ENCODE measurements at regions not wholly inside any gene's neighbourhood (a gene's known extent, or its start where the extent isn't known, plus 50 kb on each side); places are given as distances from the start of the nearest gene placed in this dataset.

DNA sequence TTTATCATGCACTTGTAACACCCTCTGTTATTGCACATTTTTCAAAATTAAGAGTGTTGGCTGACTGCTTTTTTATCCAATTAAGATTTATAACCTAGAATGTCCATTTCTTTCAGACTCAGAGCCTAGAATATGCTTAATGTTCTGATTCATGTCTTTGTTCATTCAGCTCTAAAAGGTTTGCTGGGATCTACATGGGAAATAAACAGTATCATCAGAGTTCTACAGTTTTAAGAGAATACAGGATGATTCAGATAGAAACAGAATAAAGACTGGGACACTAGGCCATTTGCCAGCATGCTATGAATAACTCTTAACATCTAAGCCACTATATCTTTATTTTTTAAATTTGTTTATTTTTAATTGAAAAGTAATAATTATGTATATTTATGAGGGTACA lies 713.7 kb upstream of the CHAC2 start:
- no peak overlapping the region for H3K27ac Mint-ChIP-seq
- H3K9me3 ChIP-seq (ENCODE audit: control insufficient read depth, low read length) = no peaks in the 10 kb centered on the region
- no peak overlapping the region for H3K9ac ChIP-seq (ENCODE audit: extremely low read depth, low read length, poor library complexity, severe bottlenecking)

DNA sequence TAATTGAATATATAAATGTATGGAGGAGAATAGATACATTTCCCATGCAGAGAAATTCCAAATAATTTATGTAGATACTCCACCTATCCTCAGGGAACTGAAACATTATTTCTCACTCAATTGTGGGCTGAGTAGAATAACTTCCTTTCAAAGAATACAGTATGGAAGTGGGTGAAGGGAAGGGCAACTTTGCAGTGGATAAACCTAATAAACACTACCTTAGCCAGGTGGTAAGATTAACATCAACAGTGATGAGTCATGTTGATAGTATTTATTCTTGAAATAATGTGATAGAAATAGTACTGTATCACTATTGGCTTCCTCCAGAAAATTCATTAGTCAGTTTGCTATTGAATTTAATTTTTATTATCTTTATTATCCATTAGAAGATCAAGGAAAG lies 716.4 kb upstream of the CHAC2 start:
- no peak for DNase-seq
- Mint-ChIP-seq H3K27ac (no peak overlapping the region), H3K4me3 (no peak overlapping the region), H3K27me3 (ENCODE audit: insufficient read depth) (no peaks in the 10 kb centered on the region), H3K36me3 (ENCODE audit: low read depth) (no peaks in the 10 kb centered on the region), H3K9me3 (peaks cover 9% of the 10 kb centered on the region), H3K4me1 (no peaks in the 10 kb centered on the region)
- Histone ChIP-seq H3K27me3 (ENCODE audit: control insufficient read depth, insufficient read depth, low read length, poor library complexity, severe bottlenecking) (no peaks in the 10 kb centered on the region), H3K27ac (ENCODE audit: low read depth, low read length) (no peak overlapping the region), H3K36me3 (ENCODE audit: control insufficient read depth, insufficient read depth, low read length) (no peaks in the 10 kb centered on the region), H3K4me3 (ENCODE audit: low read length) (no peak overlapping the region), H3K4me1 (ENCODE audit: control insufficient read depth, insufficient read depth, low read length) (no peaks in the 10 kb centered on the region), H3K9me3 (ENCODE audit: control insufficient read depth, low read length) (no peaks in the 10 kb centered on the region), H3K9ac (ENCODE audit: extremely low read depth, low read length, poor library complexity, severe bottlenecking) (no peak overlapping the region)
- TF ChIP-seq, protein P1, sequence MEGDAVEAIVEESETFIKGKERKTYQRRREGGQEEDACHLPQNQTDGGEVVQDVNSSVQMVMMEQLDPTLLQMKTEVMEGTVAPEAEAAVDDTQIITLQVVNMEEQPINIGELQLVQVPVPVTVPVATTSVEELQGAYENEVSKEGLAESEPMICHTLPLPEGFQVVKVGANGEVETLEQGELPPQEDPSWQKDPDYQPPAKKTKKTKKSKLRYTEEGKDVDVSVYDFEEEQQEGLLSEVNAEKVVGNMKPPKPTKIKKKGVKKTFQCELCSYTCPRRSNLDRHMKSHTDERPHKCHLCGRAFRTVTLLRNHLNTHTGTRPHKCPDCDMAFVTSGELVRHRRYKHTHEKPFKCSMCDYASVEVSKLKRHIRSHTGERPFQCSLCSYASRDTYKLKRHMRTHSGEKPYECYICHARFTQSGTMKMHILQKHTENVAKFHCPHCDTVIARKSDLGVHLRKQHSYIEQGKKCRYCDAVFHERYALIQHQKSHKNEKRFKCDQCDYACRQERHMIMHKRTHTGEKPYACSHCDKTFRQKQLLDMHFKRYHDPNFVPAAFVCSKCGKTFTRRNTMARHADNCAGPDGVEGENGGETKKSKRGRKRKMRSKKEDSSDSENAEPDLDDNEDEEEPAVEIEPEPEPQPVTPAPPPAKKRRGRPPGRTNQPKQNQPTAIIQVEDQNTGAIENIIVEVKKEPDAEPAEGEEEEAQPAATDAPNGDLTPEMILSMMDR (conservative IDR thresholded peaks at IDR 0.05) = no peak

More for the DNA sequence above, 713.7 kb upstream of the CHAC2 start:
- Mint-ChIP-seq H3K27me3 (ENCODE audit: insufficient read depth) (no peaks in the 10 kb centered on the region), H3K4me3 (no peak overlapping the region), H3K36me3 (ENCODE audit: low read depth) (no peaks in the 10 kb centered on the region), H3K9me3 (no peaks in the 10 kb centered on the region), H3K4me1 (peaks cover 4% of the 10 kb centered on the region)
- Histone ChIP-seq H3K27ac (ENCODE audit: low read depth, low read length) (no peak overlapping the region), H3K27me3 (ENCODE audit: control insufficient read depth, insufficient read depth, low read length, poor library complexity, severe bottlenecking) (no peaks in the 10 kb centered on the region), H3K36me3 (ENCODE audit: control insufficient read depth, insufficient read depth, low read length) (no peaks in the 10 kb centered on the region), H3K4me3 (ENCODE audit: low read length) (no peak overlapping the region), H3K4me1 (ENCODE audit: control insufficient read depth, insufficient read depth, low read length) (no peaks in the 10 kb centered on the region)
- no peak for DNase-seq
- TF ChIP-seq, protein P1 (conservative IDR thresholded peaks at IDR 0.05) = no peak

DNA sequence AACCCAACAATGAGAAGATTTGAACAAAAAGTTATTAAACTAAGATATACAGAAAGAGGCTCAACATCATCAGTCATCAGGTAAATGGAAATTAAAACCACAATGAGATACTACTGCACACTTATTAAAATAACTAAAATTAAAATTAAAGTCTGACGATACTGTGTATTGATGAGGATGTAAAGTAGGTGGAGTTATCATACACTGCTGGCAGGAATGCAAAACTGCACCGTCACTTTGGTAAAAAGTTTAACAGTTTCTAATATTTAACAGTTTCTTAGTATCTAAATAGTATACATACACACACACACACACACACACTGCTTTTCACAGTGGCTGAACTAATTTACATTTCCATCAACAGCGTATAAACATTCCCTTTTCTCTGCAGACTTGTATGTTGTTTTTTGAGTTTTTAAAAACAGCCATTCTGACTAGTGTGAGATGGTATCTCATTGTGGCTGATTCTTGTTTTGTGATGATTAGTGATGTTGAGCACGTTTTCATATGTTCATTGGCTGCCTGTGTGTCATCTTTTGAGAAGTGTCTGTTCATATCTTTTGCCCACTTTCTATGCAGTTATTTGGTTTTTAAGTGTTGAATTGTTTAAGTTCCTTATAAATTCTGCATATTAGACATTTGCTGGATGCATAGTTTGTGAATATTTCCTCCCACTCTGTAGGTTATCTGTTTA lies 726.9 kb upstream of the CHAC2 start:
- no peak for DNase-seq
- Histone ChIP-seq H3K4me3 (ENCODE audit: low read length) (no peak overlapping the region), H3K27me3 (ENCODE audit: control insufficient read depth, insufficient read depth, low read length, poor library complexity, severe bottlenecking) (no peaks in the 10 kb centered on the region), H3K4me1 (ENCODE audit: control insufficient read depth, insufficient read depth, low read length) (no peaks in the 10 kb centered on the region), H3K27ac (ENCODE audit: low read depth, low read length) (no peak overlapping the region), H3K9ac (ENCODE audit: extremely low read depth, low read length, poor library complexity, severe bottlenecking) (no peak overlapping the region), H3K36me3 (ENCODE audit: control insufficient read depth, insufficient read depth, low read length) (no peaks in the 10 kb centered on the region), H3K9me3 (ENCODE audit: control insufficient read depth, low read length) (peaks cover 5% of the 10 kb centered on the region)
- WGBS, 2 experiments (ENCODE audit: insufficient coverage in 1 of 2, insufficient read length in 1 of 2) = 78% methylated on average over 3 of the region's 4 CpGs; no CpG with 5 or more reads in 1 of the 2 experiments
- H3K4me3 Mint-ChIP-seq = no peak overlapping the region
- H3K27me3 Mint-ChIP-seq (ENCODE audit: insufficient read depth) = no peaks in the 10 kb centered on the region
- no peaks in the 10 kb centered on the region for H3K4me1 Mint-ChIP-seq
- TF ChIP-seq, protein P1 (conservative IDR thresholded peaks at IDR 0.05) = peak; percentile 70
- no peak overlapping the region for H3K27ac Mint-ChIP-seq
- H3K36me3 Mint-ChIP-seq (ENCODE audit: low read depth) = no peaks in the 10 kb centered on the region
- no peaks in the 10 kb centered on the region for H3K9me3 Mint-ChIP-seq
